HG03039 (cell line): ENCODE measurements at regions not wholly inside any gene's neighbourhood (a gene's known extent, or its start where the extent isn't known, plus 50 kb on each side); places are given as distances from the start of the nearest gene placed in this dataset.

Experiments used
- ATAC-seq: cut with Tn5 transposase; IDR thresholded peaks from one replicate; pipeline ENCODE4 v1.9.1; 2021; ENCODE audit warnings: mild to moderate bottlenecking, moderate library complexity; ENCODE audit not compliant: unreplicated experiment

- no peak for ATAC-seq
Observed at GRCh38 chr18:39991696-39992265, 1963.3 kb upstream of the PIK3C3 start.

- no peak for ATAC-seq
Observed at GRCh38 chr18:39990540-39990939, 1964.5 kb upstream of the PIK3C3 start.

GRCh38 chr18:39976771-39977170 is 1978.3 kb upstream of the PIK3C3 start:
- ATAC-seq = no peak

GRCh38 chr18:39972521-39972920 is 1982.5 kb upstream of the PIK3C3 start:
- no peak for ATAC-seq

GRCh38 chr18:39969803-39970494 is 1985.1 kb upstream of the PIK3C3 start:
- no peak for ATAC-seq

- no peak for ATAC-seq
Observed at GRCh38 chr18:39966275-39966674, 1988.8 kb upstream of the PIK3C3 start.

GRCh38 chr18:39962546-39962945 is 1992.5 kb upstream of the PIK3C3 start:
- ATAC-seq = no peak

- no peak for ATAC-seq
Observed at GRCh38 chr18:39960550-39960949, 1994.5 kb upstream of the PIK3C3 start.

- ATAC-seq = no peak
Observed at GRCh38 chr18:39959839-39960238, 1995.2 kb upstream of the PIK3C3 start.

- no peak for ATAC-seq
Observed at GRCh38 chr18:39958876-39959275, 1996.2 kb upstream of the PIK3C3 start.

GRCh38 chr18:39952816-39953215 is 2002.2 kb upstream of the PIK3C3 start:
- no peak for ATAC-seq

- no peak for ATAC-seq
Observed at GRCh38 chr18:39951142-39951720, 2003.8 kb upstream of the PIK3C3 start.

- no peak for ATAC-seq
Observed at GRCh38 chr18:39946623-39947061, 2008.4 kb upstream of the PIK3C3 start.

- ATAC-seq = no peak
Observed at GRCh38 chr18:39945076-39945475, 2010.0 kb upstream of the PIK3C3 start.

GRCh38 chr18:39942702-39943101 is 2012.3 kb upstream of the PIK3C3 start:
- ATAC-seq = no peak

- ATAC-seq = no peak
Observed at GRCh38 chr18:39938676-39939608, 2016.1 kb upstream of the PIK3C3 start.

- ATAC-seq = no peak
Observed at GRCh38 chr18:39935598-39935997, 2019.4 kb upstream of the PIK3C3 start.

GRCh38 chr18:39918847-39919246 is 2036.2 kb upstream of the PIK3C3 start:
- ATAC-seq = no peak

GRCh38 chr18:39913672-39914366 is 2041.2 kb upstream of the PIK3C3 start:
- ATAC-seq = no peak

- no peak for ATAC-seq
Observed at GRCh38 chr18:39911716-39912115, 2043.3 kb upstream of the PIK3C3 start.

GRCh38 chr18:39909706-39910105 is 2045.3 kb upstream of the PIK3C3 start:
- no peak for ATAC-seq
